Keratinocyte (primary cell): ENCODE measurements at regions not wholly inside any gene's neighbourhood (a gene's known extent, or its start where the extent isn't known, plus 50 kb on each side); places are given as distances from the start of the nearest gene placed in this dataset.
A peak's percentile ranks its signal among the peaks of the same experiment; 100 is the strongest.

Source experiments
- CTCF ChIP-seq, 3 experiments: IDR thresholded peaks in 1 of 3; conservative IDR thresholded peaks in 1 of 3; optimal IDR thresholded peaks in 1 of 3; 2 replicates in 2 of 3; 3 replicates in 1 of 3; pipeline versions ENCODE3 to v1.5.1; 2011; ENCODE audit warnings: low read length in 3 of 3, mild to moderate bottlenecking in 3 of 3, moderate library complexity in 2 of 3, control low read depth in 1 of 3, inconsistent platforms in 1 of 3; ENCODE audit not compliant: insufficient read depth in 2 of 3; ENCODE audit errors: extremely low read depth in 1 of 3
- EZH2 ChIP-seq: IDR thresholded peaks from one replicate; pipeline ENCODE4 v1.6.1; 2012; ENCODE audit warnings: inconsistent platforms, mild to moderate bottlenecking, low read length, moderate library complexity

GRCh38 chr2:163155279-163155883, 316.8 kb upstream of the KCNH7 start:
- peak; percentile 30 to 63 (median 34) for TF ChIP-seq CTCF (optimal IDR thresholded peaks at IDR 0.05 in 1 of 3, IDR thresholded peaks at IDR 0.05 in 1 of 3, conservative IDR thresholded peaks at IDR 0.05 in 1 of 3; ENCODE audit: extremely low read depth in 1 of 3, insufficient read depth in 2 of 3, low read length in 3 of 3)
- TF ChIP-seq EZH2 = no peak
